D721Med (cell line): ENCODE measurements at regions not wholly inside any gene's neighbourhood (a gene's known extent, or its start where the extent isn't known, plus 50 kb on each side); places are given as distances from the start of the nearest gene placed in this dataset.

ENCODE experiments used
- DNase-seq: peaks from one replicate; pipeline ENCODE4 v3.0.0; 2011; ENCODE audit warnings: low spot score; ENCODE audit not compliant: insufficient read length
- FAIRE-seq: peaks from 2 replicates; lab custom pipeline; 2011; peaks lifted over from hg19 to GRCh38; lab: Jason Lieb, UNC
- CTCF ChIP-seq: IDR thresholded peaks from 2 replicates; pipeline ENCODE4 v1.5.1; 2012; ENCODE audit warnings: mild to moderate bottlenecking, control low read depth; ENCODE audit not compliant: insufficient read depth; ENCODE audit errors: missing control alignments

GRCh38 chr2:8281950-8282857 lies 399.7 kb upstream of the ID2 start:
- no peak for TF ChIP-seq CTCF
- FAIRE-seq (no peak), DNase-seq (no peak)

GRCh38 chr2:8282858-8283252 lies 399.0 kb upstream of the ID2 start:
- no peak for TF ChIP-seq CTCF
- FAIRE-seq (no peak), DNase-seq (no peak)

GRCh38 chr2:8285081-8285480 lies 396.8 kb upstream of the ID2 start:
- DNase-seq = no peak
- no peak for FAIRE-seq
- no peak for TF ChIP-seq CTCF

- DNase-seq (no peak), FAIRE-seq (no peak)
- TF ChIP-seq CTCF = no peak
These were observed 396.0 kb upstream of the ID2 start for GRCh38 chr2:8285898-8286297.

- no peak for FAIRE-seq
- TF ChIP-seq CTCF = no peak
- no peak for DNase-seq
These were observed 393.6 kb upstream of the ID2 start for GRCh38 chr2:8288206-8288605.

- DNase-seq = no peak
- no peak for FAIRE-seq
- no peak for TF ChIP-seq CTCF
These were observed 392.7 kb upstream of the ID2 start for GRCh38 chr2:8289111-8289510.

- no peak for TF ChIP-seq CTCF
- FAIRE-seq = no peak
- no peak for DNase-seq
These were observed 391.0 kb upstream of the ID2 start for GRCh38 chr2:8290771-8291352.
